NCI-H446 treated with DMSO at 0.1 percent for 48 hours (cell line): ENCODE measurements at regions not wholly inside any gene's neighbourhood (a gene's known extent, or its start where the extent isn't known, plus 50 kb on each side); places are given as distances from the start of the nearest gene placed in this dataset.
A peak's percentile ranks its signal among the peaks of the same experiment; 100 is the strongest.
"Not testable (repeated sequence)": the region's sequence is repeated elsewhere in the genome, so short reads cannot be mapped to it uniquely, and the experiment has no call there.

ENCODE experiments used
- DNase-seq: peaks from one replicate; lab custom pipeline; 2025; lab: John Stamatoyannopoulos, UW

- no peak for DNase-seq
Observed at GRCh38 chr10:121276046-121276445, 322.2 kb downstream of the FGFR2 start.

- DNase-seq = no peak
Observed at GRCh38 chr10:121276822-121277221, 321.4 kb downstream of the FGFR2 start.

GRCh38 chr10:121278386-121278785 is 319.9 kb downstream of the FGFR2 start:
- DNase-seq = not testable (repeated sequence)

GRCh38 chr10:121281576-121281975 is 316.7 kb downstream of the FGFR2 start:
- no peak for DNase-seq

GRCh38 chr10:121282264-121282663 is 316.0 kb downstream of the FGFR2 start:
- DNase-seq = no peak

- DNase-seq = no peak
Observed at GRCh38 chr10:121282797-121283515, 315.3 kb downstream of the FGFR2 start.

- peak; percentile 41 for DNase-seq
Observed at GRCh38 chr10:121284936-121285335, 313.3 kb downstream of the FGFR2 start.

GRCh38 chr10:121285406-121286196 is 312.6 kb downstream of the FGFR2 start:
- no peak for DNase-seq

- DNase-seq = no peak
Observed at GRCh38 chr10:121288011-121288410, 310.2 kb downstream of the FGFR2 start.

- peak; percentile 76 for DNase-seq
Observed at GRCh38 chr10:121288864-121289661, 309.2 kb downstream of the FGFR2 start.

GRCh38 chr10:121289800-121290199 is 308.4 kb downstream of the FGFR2 start:
- DNase-seq = peak; percentile 19

GRCh38 chr10:121290674-121291073 is 307.6 kb downstream of the FGFR2 start:
- DNase-seq = no peak

GRCh38 chr10:121291376-121291775 is 306.9 kb downstream of the FGFR2 start:
- no peak for DNase-seq

GRCh38 chr10:121291823-121292222 is 306.4 kb downstream of the FGFR2 start:
- no peak for DNase-seq

GRCh38 chr10:121292321-121292720 is 305.9 kb downstream of the FGFR2 start:
- DNase-seq = no peak

- no peak for DNase-seq
Observed at GRCh38 chr10:121293110-121293509, 305.1 kb downstream of the FGFR2 start.

- DNase-seq = no peak
Observed at GRCh38 chr10:121294630-121295029, 303.6 kb downstream of the FGFR2 start.

GRCh38 chr10:121296378-121296777 is 301.9 kb downstream of the FGFR2 start:
- no peak for DNase-seq

- DNase-seq = peak; percentile 86
Observed at GRCh38 chr10:121296881-121297585, 301.2 kb downstream of the FGFR2 start.

GRCh38 chr10:121300723-121301122 is 297.5 kb downstream of the FGFR2 start:
- DNase-seq = no peak

GRCh38 chr10:121302541-121303180 is 295.6 kb downstream of the FGFR2 start:
- no peak for DNase-seq
